Nephron (organoid): ENCODE measurements at regions not wholly inside any gene's neighbourhood (a gene's known extent, or its start where the extent isn't known, plus 50 kb on each side); places are given as distances from the start of the nearest gene placed in this dataset.
"Not testable (repeated sequence)": the region's sequence is repeated elsewhere in the genome, so short reads cannot be mapped to it uniquely, and the experiment has no call there.

ENCODE experiments used
- H3K27ac Mint-ChIP-seq, 3 experiments: 2 replicates each; pipeline ENCODE4 v1.8.0; 2020; ENCODE audit warnings: mixed read lengths in 3 of 3, mild to moderate bottlenecking in 2 of 3, moderate library complexity in 1 of 3
- H3K27me3 Mint-ChIP-seq: 2 replicates; pipeline ENCODE4 v1.8.0; 2021; ENCODE audit warnings: low read depth, mild to moderate bottlenecking, moderate library complexity, mixed read lengths
- H3K36me3 Mint-ChIP-seq: 2 replicates; pipeline ENCODE4 v1.8.0; 2020; ENCODE audit warnings: low read depth, mixed read lengths
- H3K4me1 Mint-ChIP-seq: 2 replicates; pipeline ENCODE4 v1.8.0; 2020; ENCODE audit warnings: mixed read lengths
- H3K4me3 Mint-ChIP-seq, 3 experiments: 2 replicates each; pipeline ENCODE4 v1.8.0; 2020; ENCODE audit warnings: mild to moderate bottlenecking in 3 of 3, mixed read lengths in 3 of 3, moderate library complexity in 2 of 3
- H3K9me3 Mint-ChIP-seq: 2 replicates; pipeline ENCODE4 v1.8.0; 2020; ENCODE audit warnings: mixed read lengths
- TF ChIP-seq, protein P1 (sequence below), 3 experiments: fragments of 200-600 bp; sonication (generic); IDR thresholded peaks; one replicate each; pipeline ENCODE4 v1.5.0; 2021; ENCODE audit warnings: antibody characterized with exemption in 3 of 3; ENCODE audit not compliant: unreplicated experiment in 3 of 3

GRCh38 chr17:63286254-63286653, 159.9 kb downstream of the CYB561 start:
- Mint-ChIP-seq H3K27ac (no peak overlapping the region), H3K4me1 (peaks cover under 1% of the 10 kb centered on the region), H3K9me3 (peaks cover 70% of the 10 kb centered on the region), H3K36me3 (peaks cover 94% of the 10 kb centered on the region), H3K27me3 (no peaks in the 10 kb centered on the region), H3K4me3 (no peak overlapping the region)
- TF ChIP-seq, protein P1, sequence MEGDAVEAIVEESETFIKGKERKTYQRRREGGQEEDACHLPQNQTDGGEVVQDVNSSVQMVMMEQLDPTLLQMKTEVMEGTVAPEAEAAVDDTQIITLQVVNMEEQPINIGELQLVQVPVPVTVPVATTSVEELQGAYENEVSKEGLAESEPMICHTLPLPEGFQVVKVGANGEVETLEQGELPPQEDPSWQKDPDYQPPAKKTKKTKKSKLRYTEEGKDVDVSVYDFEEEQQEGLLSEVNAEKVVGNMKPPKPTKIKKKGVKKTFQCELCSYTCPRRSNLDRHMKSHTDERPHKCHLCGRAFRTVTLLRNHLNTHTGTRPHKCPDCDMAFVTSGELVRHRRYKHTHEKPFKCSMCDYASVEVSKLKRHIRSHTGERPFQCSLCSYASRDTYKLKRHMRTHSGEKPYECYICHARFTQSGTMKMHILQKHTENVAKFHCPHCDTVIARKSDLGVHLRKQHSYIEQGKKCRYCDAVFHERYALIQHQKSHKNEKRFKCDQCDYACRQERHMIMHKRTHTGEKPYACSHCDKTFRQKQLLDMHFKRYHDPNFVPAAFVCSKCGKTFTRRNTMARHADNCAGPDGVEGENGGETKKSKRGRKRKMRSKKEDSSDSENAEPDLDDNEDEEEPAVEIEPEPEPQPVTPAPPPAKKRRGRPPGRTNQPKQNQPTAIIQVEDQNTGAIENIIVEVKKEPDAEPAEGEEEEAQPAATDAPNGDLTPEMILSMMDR (IDR thresholded peaks at IDR 0.05; ENCODE audit: unreplicated experiment in 3 of 3), result no peak

- H3K4me1 Mint-ChIP-seq, H3K4me3 Mint-ChIP-seq, H3K27me3 Mint-ChIP-seq, H3K27ac Mint-ChIP-seq: not testable (repeated sequence)
- H3K9me3 Mint-ChIP-seq, result peaks cover 63% of the 10 kb centered on the region
- peaks cover 87% of the 10 kb centered on the region for H3K36me3 Mint-ChIP-seq
Measured at GRCh38 chr17:63287006-63287405, 159.1 kb downstream of the CYB561 start.

- Mint-ChIP-seq H3K9me3 (peaks cover 42% of the 10 kb centered on the region), H3K27me3 (no peaks in the 10 kb centered on the region), H3K4me3 (no peak overlapping the region), H3K27ac (peak overlapping the region in 1 of 3 experiments; percentile 49), H3K4me1 (peaks cover 32% of the 10 kb centered on the region), H3K36me3 (peaks cover 73% of the 10 kb centered on the region)
- TF ChIP-seq, protein P1 (IDR thresholded peaks at IDR 0.05; ENCODE audit: unreplicated experiment in 3 of 3), result no peak
Measured at GRCh38 chr17:63289931-63290330, 156.2 kb downstream of the CYB561 start.

DNA sequence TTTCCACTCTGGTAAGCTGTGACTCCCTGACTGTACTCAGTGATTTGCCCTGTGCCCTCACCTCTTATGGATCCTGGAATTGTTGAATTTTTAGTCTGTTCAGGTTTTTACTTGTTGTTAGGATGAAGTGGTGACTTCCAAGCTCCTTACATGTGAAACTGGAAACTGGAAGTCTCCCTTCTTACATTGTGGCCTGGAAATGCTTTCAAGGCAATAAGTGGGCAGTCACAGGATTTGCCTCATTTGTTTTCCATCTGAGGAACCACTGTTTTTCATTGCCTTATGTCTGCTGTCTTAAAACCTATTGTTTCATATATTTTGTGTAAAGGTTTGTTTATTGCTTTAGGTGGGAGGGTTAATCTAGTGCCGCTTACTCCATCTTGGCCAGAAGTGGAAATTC, 155.8 kb downstream of the CYB561 start:
- Mint-ChIP-seq H3K36me3 (peaks cover 69% of the 10 kb centered on the region), H3K27me3 (no peaks in the 10 kb centered on the region), H3K4me1 (peaks cover 32% of the 10 kb centered on the region), H3K4me3 (no peak overlapping the region), H3K9me3 (peaks cover 37% of the 10 kb centered on the region), H3K27ac (peak overlapping the region in 1 of 3 experiments; percentile 49)
- TF ChIP-seq, protein P1 (IDR thresholded peaks at IDR 0.05; ENCODE audit: unreplicated experiment in 3 of 3), result no peak

DNA sequence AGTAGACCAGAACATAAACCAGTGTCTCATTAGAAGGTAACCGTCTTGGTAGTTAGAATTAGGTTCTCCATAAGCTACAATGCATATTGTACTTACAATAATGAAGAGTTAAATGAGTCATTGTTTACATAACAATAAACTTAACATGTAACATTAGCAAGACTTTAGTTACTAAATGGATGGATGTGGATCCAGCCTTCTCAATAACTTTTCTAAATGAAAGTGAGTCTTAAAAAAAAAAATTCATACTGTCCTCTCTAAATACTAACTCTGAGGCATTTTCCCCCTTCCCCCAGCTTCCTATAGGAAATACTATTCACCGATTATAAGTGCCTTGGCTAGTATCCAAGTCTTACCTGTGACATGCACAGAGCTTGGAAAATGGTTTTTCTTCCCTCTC, 155.3 kb downstream of the CYB561 start:
- H3K4me3 Mint-ChIP-seq, result no peak overlapping the region
- peaks cover 65% of the 10 kb centered on the region for H3K36me3 Mint-ChIP-seq
- no peak overlapping the region for H3K27ac Mint-ChIP-seq
- peaks cover 32% of the 10 kb centered on the region for H3K4me1 Mint-ChIP-seq
- H3K27me3 Mint-ChIP-seq, result no peaks in the 10 kb centered on the region
- TF ChIP-seq, protein P1 (IDR thresholded peaks at IDR 0.05; ENCODE audit: unreplicated experiment in 3 of 3), result no peak
- H3K9me3 Mint-ChIP-seq, result peaks cover 34% of the 10 kb centered on the region

GRCh38 chr17:63291258-63291657, 154.8 kb downstream of the CYB561 start:
- peaks cover 36% of the 10 kb centered on the region for H3K9me3 Mint-ChIP-seq
- H3K4me3 Mint-ChIP-seq, result no peak overlapping the region
- TF ChIP-seq, protein P1 (IDR thresholded peaks at IDR 0.05; ENCODE audit: unreplicated experiment in 3 of 3), result no peak
- H3K27me3 Mint-ChIP-seq, result no peaks in the 10 kb centered on the region
- peaks cover 32% of the 10 kb centered on the region for H3K4me1 Mint-ChIP-seq
- H3K36me3 Mint-ChIP-seq, result peaks cover 65% of the 10 kb centered on the region
- no peak overlapping the region for H3K27ac Mint-ChIP-seq
